Activated CD4-positive, alpha-beta T cell treated with anti-CD3 and anti-CD28 coated beads, Interleukin-10, Interleukin-2, amounts not matched to agents 100 ng/mL and 50 ng/mL, durations not matched to agents 16 hours and 8 hours (primary cell): ENCODE measurements at regions not wholly inside any gene's neighbourhood (a gene's known extent, or its start where the extent isn't known, plus 50 kb on each side); places are given as distances from the start of the nearest gene placed in this dataset.
"Not testable (repeated sequence)": the region's sequence is repeated elsewhere in the genome, so short reads cannot be mapped to it uniquely, and the experiment has no call there.

Experiments used
- DNase-seq: peaks from one replicate; pipeline ENCODE4 v3.0.0-alpha.2; 2020

- no peak for DNase-seq
Measured at GRCh38 chr2:164014791-164015190, 279.0 kb upstream of the FIGN start.

GRCh38 chr2:164014068-164014731, 278.4 kb upstream of the FIGN start:
- no peak for DNase-seq

GRCh38 chr2:164012581-164012980, 276.8 kb upstream of the FIGN start:
- no peak for DNase-seq

GRCh38 chr2:164009756-164010337, 274.0 kb upstream of the FIGN start:
- no peak for DNase-seq

GRCh38 chr2:164008752-164009151, 272.9 kb upstream of the FIGN start:
- DNase-seq = no peak

GRCh38 chr2:164006704-164007103, 270.9 kb upstream of the FIGN start:
- no peak for DNase-seq

GRCh38 chr2:164000176-164000575, 264.4 kb upstream of the FIGN start:
- no peak for DNase-seq

GRCh38 chr2:163997466-163997865, 261.7 kb upstream of the FIGN start:
- DNase-seq = no peak

- no peak for DNase-seq
Measured at GRCh38 chr2:163990541-163990940, 254.7 kb upstream of the FIGN start.

- no peak for DNase-seq
Measured at GRCh38 chr2:163990101-163990500, 254.3 kb upstream of the FIGN start.

- DNase-seq = no peak
Measured at GRCh38 chr2:163987175-163987940, 251.6 kb upstream of the FIGN start.

- DNase-seq = no peak
Measured at GRCh38 chr2:163984986-163985385, 249.2 kb upstream of the FIGN start.

GRCh38 chr2:163983911-163984310, 248.1 kb upstream of the FIGN start:
- no peak for DNase-seq

GRCh38 chr2:163982938-163983337, 247.1 kb upstream of the FIGN start:
- no peak for DNase-seq

GRCh38 chr2:163974766-163975165, 239.0 kb upstream of the FIGN start:
- DNase-seq = no peak

GRCh38 chr2:163970058-163970813, 234.4 kb upstream of the FIGN start:
- DNase-seq = no peak

GRCh38 chr2:163964278-163964677, 228.5 kb upstream of the FIGN start:
- DNase-seq = not testable (repeated sequence)

GRCh38 chr2:163953390-163953907, 217.6 kb upstream of the FIGN start:
- no peak for DNase-seq

- no peak for DNase-seq
Measured at GRCh38 chr2:163951312-163951711, 215.5 kb upstream of the FIGN start.

GRCh38 chr2:163949693-163950092, 213.9 kb upstream of the FIGN start:
- no peak for DNase-seq

- DNase-seq = no peak
Measured at GRCh38 chr2:163944347-163944737, 208.5 kb upstream of the FIGN start.

GRCh38 chr2:163943403-163944346, 207.9 kb upstream of the FIGN start:
- DNase-seq = no peak
